ENCODE measurements at regions not wholly inside any gene's neighbourhood (a gene's known extent, or its start where the extent isn't known, plus 50 kb on each side); places are given as distances from the start of the nearest gene placed in this dataset.

- peaks cover 16% of the 10 kb centered on the region for H3K4me1 ChIP-seq
- H3K36me3 ChIP-seq (ENCODE audit: control insufficient read depth, insufficient read depth, low read length) = no peaks in the 10 kb centered on the region
- H3K4me3 ChIP-seq (ENCODE audit: low read depth, low read length) = no peak overlapping the region
- no peaks in the 10 kb centered on the region for H3K79me2 ChIP-seq
- H3K9ac ChIP-seq = no peak overlapping the region
- no peaks in the 10 kb centered on the region for H3K9me3 ChIP-seq (ENCODE audit: control insufficient read depth, low read length)
- no peak overlapping the region for H2AFZ ChIP-seq
- H3K27me3 ChIP-seq (ENCODE audit: control insufficient read depth, insufficient read depth, low read length) = no peaks in the 10 kb centered on the region
- no peak overlapping the region for H3K27ac ChIP-seq
- no peak for TF ChIP-seq CTCF (IDR thresholded peaks at IDR 0.05)
- H3K4me2 ChIP-seq (ENCODE audit: low read length) = no peak overlapping the region
Measured at GRCh38 chr6:150465610-150466009, 96.8 kb downstream of the IYD start.

- Histone ChIP-seq H3K27ac (no peak overlapping the region), H3K9me3 (ENCODE audit: control insufficient read depth, low read length) (no peaks in the 10 kb centered on the region), H3K27me3 (ENCODE audit: control insufficient read depth, insufficient read depth, low read length) (no peaks in the 10 kb centered on the region), H3K4me1 (peaks cover 19% of the 10 kb centered on the region), H3K36me3 (ENCODE audit: control insufficient read depth, insufficient read depth, low read length) (no peaks in the 10 kb centered on the region), H3K79me2 (no peaks in the 10 kb centered on the region), H3K4me2 (ENCODE audit: low read length) (no peak overlapping the region), H3K4me3 (ENCODE audit: low read depth, low read length) (no peak overlapping the region), H3K9ac (no peak overlapping the region), H2AFZ (no peak overlapping the region)
- TF ChIP-seq CTCF (IDR thresholded peaks at IDR 0.05) = no peak
Measured at GRCh38 chr6:150466196-150466595, 97.4 kb downstream of the IYD start.

DNA sequence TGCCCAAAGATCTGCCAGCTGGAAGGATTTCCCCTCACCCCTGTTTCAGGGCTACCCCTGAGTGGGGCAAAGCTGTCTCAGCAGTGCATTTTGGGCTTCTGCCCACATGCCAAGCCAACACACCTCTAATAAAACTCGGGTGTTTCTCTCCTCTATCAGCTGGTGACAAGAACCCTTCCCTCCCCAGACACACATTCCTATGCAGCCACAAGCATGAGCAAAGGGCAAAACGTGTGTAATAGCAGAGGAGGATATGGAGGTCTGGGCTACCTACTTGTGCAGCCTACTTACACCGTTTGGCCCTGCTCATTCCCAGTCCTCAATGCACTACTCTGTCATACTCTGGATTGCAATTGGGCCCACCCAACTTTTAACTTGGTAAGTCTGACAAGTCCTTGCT lies 101.3 kb downstream of the IYD start:
- Histone ChIP-seq H3K79me2 (no peaks in the 10 kb centered on the region), H2AFZ (peak overlapping the region; percentile 66), H3K4me3 (ENCODE audit: low read depth, low read length) (no peak overlapping the region), H3K9ac (no peak overlapping the region), H3K27me3 (ENCODE audit: control insufficient read depth, insufficient read depth, low read length) (no peaks in the 10 kb centered on the region), H3K27ac (peak overlapping the region; percentile 7), H3K9me3 (ENCODE audit: control insufficient read depth, low read length) (peaks cover 3% of the 10 kb centered on the region), H3K36me3 (ENCODE audit: control insufficient read depth, insufficient read depth, low read length) (no peaks in the 10 kb centered on the region), H3K4me1 (peaks cover 22% of the 10 kb centered on the region), H3K4me2 (ENCODE audit: low read length) (peak overlapping the region; percentile 16)
- no peak for TF ChIP-seq CTCF (IDR thresholded peaks at IDR 0.05)

DNA sequence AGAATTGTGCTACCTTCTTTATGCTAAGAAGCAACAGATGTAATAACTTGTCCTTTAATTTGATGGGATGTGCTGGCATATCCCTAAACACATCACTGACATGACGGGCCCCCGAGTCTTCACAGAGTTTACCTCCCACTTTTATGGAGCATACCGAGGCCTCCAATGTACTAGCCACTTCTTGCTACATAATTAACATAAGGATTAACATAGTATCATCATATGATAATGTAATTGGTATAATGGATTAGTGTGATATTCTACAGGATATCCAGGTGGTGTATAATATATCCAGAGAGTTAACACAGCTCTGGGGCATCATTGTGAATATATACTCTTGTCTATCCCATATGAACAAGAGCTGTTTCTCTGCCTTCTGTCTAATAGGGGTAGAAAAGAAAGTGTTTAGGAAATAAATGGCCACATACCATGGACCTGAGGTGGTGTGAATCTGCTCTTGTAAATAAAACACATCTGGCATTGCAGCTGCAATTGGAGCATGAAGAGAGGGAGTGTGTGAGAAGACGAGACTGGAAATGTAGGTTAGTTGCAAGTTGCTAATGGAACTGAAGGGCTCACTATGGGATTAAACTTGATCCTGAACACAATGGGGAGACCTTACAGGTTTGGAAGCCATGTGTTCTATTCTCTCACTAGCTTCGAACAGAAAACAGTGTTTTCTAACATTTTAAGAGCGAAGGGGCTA lies 102.3 kb downstream of the IYD start:
- Histone ChIP-seq H3K36me3 (ENCODE audit: control insufficient read depth, insufficient read depth, low read length) (no peaks in the 10 kb centered on the region), H2AFZ (no peak overlapping the region), H3K4me1 (peaks cover 22% of the 10 kb centered on the region), H3K4me3 (ENCODE audit: low read depth, low read length) (no peak overlapping the region), H3K4me2 (ENCODE audit: low read length) (no peak overlapping the region), H3K9me3 (ENCODE audit: control insufficient read depth, low read length) (peaks cover 3% of the 10 kb centered on the region), H3K9ac (no peak overlapping the region), H3K79me2 (no peaks in the 10 kb centered on the region), H3K27me3 (ENCODE audit: control insufficient read depth, insufficient read depth, low read length) (no peaks in the 10 kb centered on the region), H3K27ac (no peak overlapping the region)
- TF ChIP-seq CTCF (IDR thresholded peaks at IDR 0.05) = no peak
